SH-SY5Y (cell line): ENCODE measurements at regions not wholly inside any gene's neighbourhood (a gene's known extent, or its start where the extent isn't known, plus 50 kb on each side); places are given as distances from the start of the nearest gene placed in this dataset.

Experiments
- GATA2 ChIP-seq: IDR thresholded peaks from 2 replicates; pipeline ENCODE4 v1.6.1; 2011; ENCODE audit warnings: mild to moderate bottlenecking, low read depth, low read length
- GATA3 ChIP-seq: IDR thresholded peaks from 2 replicates; pipeline ENCODE4 v1.6.1; 2011; ENCODE audit warnings: low read depth, mild to moderate bottlenecking, low read length, moderate library complexity

- TF ChIP-seq GATA3 = no peak
- no peak for TF ChIP-seq GATA2
These were observed 186.8 kb downstream of the HGF start for GRCh38 chr7:81583090-81583489.

- TF ChIP-seq GATA2 = no peak
- TF ChIP-seq GATA3 = no peak
These were observed 192.1 kb downstream of the HGF start for GRCh38 chr7:81577642-81578340.

GRCh38 chr7:81574723-81575326, 195.0 kb downstream of the HGF start:
- no peak for TF ChIP-seq GATA3
- TF ChIP-seq GATA2 = no peak

GRCh38 chr7:81573932-81574331, 195.9 kb downstream of the HGF start:
- TF ChIP-seq GATA3 = no peak
- TF ChIP-seq GATA2 = no peak

GRCh38 chr7:81573128-81573527, 196.7 kb downstream of the HGF start:
- TF ChIP-seq GATA2 = 0 out of 2 replicates have a peak, but pooled peaks have one; percentile 28
- TF ChIP-seq GATA3 = no peak

- TF ChIP-seq GATA3 = no peak
These were observed 207.3 kb downstream of the HGF start for GRCh38 chr7:81562581-81562980.

GRCh38 chr7:81560708-81561107, 209.1 kb downstream of the HGF start:
- TF ChIP-seq GATA2 (no peak), GATA3 (no peak)

GRCh38 chr7:81549484-81550016, 220.3 kb downstream of the HGF start:
- TF ChIP-seq GATA3 (no peak), GATA2 (no peak)

GRCh38 chr7:81534996-81535395, 234.9 kb downstream of the HGF start:
- TF ChIP-seq GATA3 (no peak), GATA2 (no peak)

GRCh38 chr7:81534446-81534845, 235.4 kb downstream of the HGF start:
- no peak for TF ChIP-seq GATA3
- TF ChIP-seq GATA2 = no peak

GRCh38 chr7:81533931-81534330, 235.9 kb downstream of the HGF start:
- TF ChIP-seq GATA3 = no peak
- no peak for TF ChIP-seq GATA2

GRCh38 chr7:81533426-81533825, 236.4 kb downstream of the HGF start:
- TF ChIP-seq GATA3 (no peak), GATA2 (no peak)

GRCh38 chr7:81529785-81530184, 240.1 kb downstream of the HGF start:
- TF ChIP-seq GATA3 (no peak), GATA2 (no peak)

- TF ChIP-seq GATA2 (no peak), GATA3 (no peak)
These were observed 242.2 kb downstream of the HGF start for GRCh38 chr7:81527651-81528050.

- no peak for TF ChIP-seq GATA3
- TF ChIP-seq GATA2 = no peak
These were observed 242.9 kb downstream of the HGF start for GRCh38 chr7:81526971-81527370.

- TF ChIP-seq GATA2 (no peak), GATA3 (no peak)
These were observed 244.0 kb downstream of the HGF start for GRCh38 chr7:81525841-81526240.
